Stomach (tissue), 4 donors: ENCODE measurements at regions not wholly inside any gene's neighbourhood (a gene's known extent, or its start where the extent isn't known, plus 50 kb on each side); places are given as distances from the start of the nearest gene placed in this dataset.

Source experiments
- POLR2A ChIP-seq, 4 donors: fragments of 450-650 bp; IDR thresholded peaks; one replicate each; pipeline ENCODE4 v1.6.1; 2016; ENCODE audit warnings: antibody characterized with exemption in 4 of 4, control low read depth in 2 of 4, mild to moderate bottlenecking in 1 of 4, moderate library complexity in 1 of 4
- POLR2AphosphoS5 ChIP-seq, 3 donors: sonication (generic); formaldehyde crosslinking; IDR thresholded peaks; one replicate each; pipeline ENCODE4 v1.6.1; 2016; ENCODE audit warnings: antibody characterized with exemption in 3 of 3
- TF ChIP-seq, protein P1 (sequence below), 7 experiments: fragments of 450-650 bp in 4 of 7; fragments of 200-600 bp in 3 of 7; sonication (generic) in 3 of 7; IDR thresholded peaks; one replicate each; pipeline ENCODE4 v1.5.1; 2016 to 2019; ENCODE audit warnings: antibody characterized with exemption in 7 of 7, control low read depth in 2 of 7, mild to moderate bottlenecking in 1 of 7

DNA sequence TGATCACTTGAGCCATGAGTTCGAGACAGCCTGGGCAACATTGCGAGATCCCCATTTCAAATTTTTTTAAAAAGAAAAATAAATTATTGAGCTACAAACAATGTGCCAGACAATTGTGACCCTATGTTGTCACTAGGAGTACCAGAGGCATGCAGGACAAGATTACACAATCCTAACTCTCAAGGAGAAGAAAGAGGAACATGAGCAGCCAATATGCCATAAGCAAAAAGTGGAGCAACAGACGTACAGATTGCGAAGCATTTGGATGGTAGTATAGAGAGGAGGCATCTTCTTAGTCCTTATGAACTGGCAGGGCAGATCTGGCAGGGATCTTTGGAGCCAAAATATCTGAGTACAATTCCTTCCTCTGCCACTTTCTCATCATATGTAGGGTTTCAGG, 156.4 kb downstream of the OR2B2 start:
- TF ChIP-seq, protein P1, sequence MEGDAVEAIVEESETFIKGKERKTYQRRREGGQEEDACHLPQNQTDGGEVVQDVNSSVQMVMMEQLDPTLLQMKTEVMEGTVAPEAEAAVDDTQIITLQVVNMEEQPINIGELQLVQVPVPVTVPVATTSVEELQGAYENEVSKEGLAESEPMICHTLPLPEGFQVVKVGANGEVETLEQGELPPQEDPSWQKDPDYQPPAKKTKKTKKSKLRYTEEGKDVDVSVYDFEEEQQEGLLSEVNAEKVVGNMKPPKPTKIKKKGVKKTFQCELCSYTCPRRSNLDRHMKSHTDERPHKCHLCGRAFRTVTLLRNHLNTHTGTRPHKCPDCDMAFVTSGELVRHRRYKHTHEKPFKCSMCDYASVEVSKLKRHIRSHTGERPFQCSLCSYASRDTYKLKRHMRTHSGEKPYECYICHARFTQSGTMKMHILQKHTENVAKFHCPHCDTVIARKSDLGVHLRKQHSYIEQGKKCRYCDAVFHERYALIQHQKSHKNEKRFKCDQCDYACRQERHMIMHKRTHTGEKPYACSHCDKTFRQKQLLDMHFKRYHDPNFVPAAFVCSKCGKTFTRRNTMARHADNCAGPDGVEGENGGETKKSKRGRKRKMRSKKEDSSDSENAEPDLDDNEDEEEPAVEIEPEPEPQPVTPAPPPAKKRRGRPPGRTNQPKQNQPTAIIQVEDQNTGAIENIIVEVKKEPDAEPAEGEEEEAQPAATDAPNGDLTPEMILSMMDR (IDR thresholded peaks at IDR 0.05), result no peak
- TF ChIP-seq POLR2AphosphoS5 (IDR thresholded peaks at IDR 0.05), result no peak
- no peak for TF ChIP-seq POLR2A (IDR thresholded peaks at IDR 0.05)
